SHP77 treated with DMSO at 0.1 percent for 48 hours (cell line): ENCODE measurements at regions not wholly inside any gene's neighbourhood (a gene's known extent, or its start where the extent isn't known, plus 50 kb on each side); places are given as distances from the start of the nearest gene placed in this dataset.

Experiments
- DNase-seq: peaks from one replicate; lab custom pipeline; 2025; lab: John Stamatoyannopoulos, UW

DNA sequence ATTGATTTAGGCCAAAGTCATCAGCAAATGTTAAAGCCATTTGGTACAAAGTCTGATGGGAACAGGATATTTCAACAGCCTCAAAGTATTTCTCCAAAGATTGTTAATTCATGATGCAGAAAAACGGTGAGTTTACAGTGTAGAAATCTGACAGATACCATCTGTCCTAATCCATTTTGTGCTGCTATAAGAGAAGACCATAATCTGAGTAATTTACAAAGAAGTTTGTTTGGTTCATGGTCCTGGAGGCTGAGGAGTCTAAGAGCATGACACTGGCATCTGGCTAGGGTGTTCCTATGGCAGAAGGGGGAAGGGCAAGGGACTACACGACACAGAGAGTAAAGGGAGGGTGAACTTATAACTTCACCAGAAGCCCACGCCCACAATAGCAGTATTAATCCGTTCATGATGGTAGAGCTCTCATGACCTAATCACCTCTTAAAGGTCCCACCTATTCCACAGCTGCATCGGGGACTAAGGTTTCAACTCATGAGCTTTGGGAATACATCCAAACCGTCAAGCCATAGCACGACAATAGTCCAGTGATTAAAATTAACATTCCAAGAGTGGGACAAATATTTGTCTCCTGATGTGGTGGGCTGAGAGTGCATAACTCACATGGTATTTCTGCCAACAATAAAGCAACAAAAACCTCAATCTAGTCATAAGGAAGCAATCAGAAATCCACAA lies 298.6 kb upstream of the AKR1E2 start:
- no peak for DNase-seq

DNA sequence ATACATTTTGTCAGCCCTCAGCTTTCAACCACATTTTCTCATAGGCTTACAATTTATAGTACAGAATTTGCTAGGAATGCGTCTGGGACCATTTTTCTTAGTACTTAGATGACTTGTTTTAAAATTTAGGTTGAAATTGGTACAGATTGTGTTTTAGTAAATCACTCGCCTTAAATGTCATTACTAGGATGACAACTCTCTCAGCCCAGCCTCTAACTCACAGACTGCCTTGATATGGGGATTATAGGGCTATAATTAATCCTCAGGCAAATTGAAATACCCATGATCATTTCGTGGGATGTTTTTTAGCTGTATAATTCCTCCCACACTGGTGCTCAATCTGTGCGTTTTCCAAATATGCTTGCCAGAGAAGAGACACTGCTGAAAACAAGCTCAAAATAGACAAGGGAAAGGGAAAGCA lies 299.7 kb upstream of the AKR1E2 start:
- no peak for DNase-seq

DNA sequence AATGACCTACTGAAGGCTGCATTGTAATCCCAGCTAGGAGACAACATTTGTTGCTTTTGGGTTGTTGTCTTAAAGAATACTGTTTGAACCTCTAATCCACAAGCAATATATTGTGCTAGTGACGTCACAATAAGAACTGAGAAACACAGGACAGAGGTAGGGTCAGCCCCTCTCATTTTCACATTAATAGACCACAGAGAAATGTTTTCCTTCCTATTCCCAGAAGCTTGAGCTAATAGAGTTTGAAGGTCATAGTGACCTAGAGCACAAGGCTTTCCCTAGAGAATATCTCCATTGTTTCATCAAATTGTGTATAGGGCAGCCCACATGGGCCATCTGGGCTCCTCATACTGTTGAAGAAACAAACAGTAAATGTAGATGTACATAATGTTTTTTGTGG lies 300.9 kb upstream of the AKR1E2 start:
- no peak for DNase-seq

GRCh38 chr10:4522296-4523000 lies 303.6 kb upstream of the AKR1E2 start:
- DNase-seq, result no peak

- no peak for DNase-seq
These were observed 306.2 kb upstream of the AKR1E2 start for GRCh38 chr10:4519658-4520402.

- no peak for DNase-seq
These were observed 308.3 kb upstream of the AKR1E2 start for GRCh38 chr10:4517746-4518145.

DNA sequence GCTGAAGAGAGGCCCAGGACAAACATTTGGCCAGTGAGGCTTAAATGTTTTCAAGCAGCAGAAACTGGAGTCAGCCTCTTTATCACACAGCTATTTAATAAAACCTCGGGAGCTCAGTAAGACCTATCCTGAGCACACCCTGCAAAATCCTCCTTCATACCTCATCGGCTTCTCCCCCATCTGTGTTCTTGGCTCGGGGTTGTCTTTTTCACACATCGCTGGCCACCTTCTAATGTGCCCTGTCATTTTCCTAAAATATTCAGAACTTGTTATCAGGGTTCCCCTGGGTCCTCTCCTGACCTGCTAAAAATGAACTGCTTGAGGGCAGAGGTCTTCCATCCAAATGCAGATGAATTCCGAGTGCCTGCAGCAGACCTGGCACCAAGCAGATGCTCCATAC lies 310.3 kb upstream of the AKR1E2 start:
- DNase-seq, result no peak

- DNase-seq, result no peak
These were observed 311.4 kb upstream of the AKR1E2 start for GRCh38 chr10:4514445-4515108.

DNA sequence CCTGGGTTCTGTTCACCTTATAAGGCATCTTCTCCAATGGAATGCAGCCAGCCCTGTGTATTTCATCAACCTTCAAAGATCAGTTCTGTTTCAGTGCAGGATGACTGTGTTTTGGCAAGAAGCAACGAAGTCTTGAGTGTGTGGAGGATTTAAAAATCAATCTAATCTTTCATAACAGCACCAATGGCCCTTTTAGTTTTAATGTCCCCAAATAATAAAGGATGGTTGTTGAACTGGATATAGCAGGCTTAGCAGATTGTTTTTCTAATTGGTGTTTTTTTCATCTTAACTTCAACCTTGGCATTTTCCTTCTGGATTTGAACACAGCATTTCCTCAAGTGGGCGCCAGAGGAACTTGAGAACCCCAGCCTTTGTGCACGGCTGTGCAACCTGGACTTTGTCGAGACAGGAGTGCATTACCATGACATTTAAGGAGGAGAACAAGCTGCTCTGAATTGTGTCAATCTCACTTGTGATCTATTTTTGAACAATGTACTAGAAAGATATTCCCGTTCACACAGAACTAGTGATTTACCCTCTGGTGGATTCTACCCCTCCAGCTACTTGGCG lies 313.3 kb upstream of the AKR1E2 start:
- no peak for DNase-seq

- DNase-seq, result no peak
These were observed 313.8 kb upstream of the AKR1E2 start for GRCh38 chr10:4512196-4512595.

DNA sequence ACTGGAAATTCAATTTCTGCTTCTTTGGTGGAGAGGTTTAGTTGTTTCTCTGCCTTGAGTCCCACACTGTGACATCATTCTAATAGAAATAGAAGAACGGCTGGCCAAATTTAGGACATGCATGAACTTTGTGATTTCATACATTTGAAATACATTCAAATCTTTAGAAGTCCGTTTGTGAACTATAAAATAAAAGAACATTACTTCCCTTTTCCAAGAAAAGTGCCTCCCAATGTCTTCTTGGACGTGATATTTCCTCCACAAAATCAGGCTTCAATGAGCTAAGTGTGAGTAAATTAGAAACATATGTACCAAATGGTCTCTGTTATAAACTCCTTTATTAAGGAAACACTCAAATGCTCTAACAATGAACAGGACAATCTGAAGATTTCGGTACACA lies 314.5 kb upstream of the AKR1E2 start:
- no peak for DNase-seq

- no peak for DNase-seq
These were observed 316.6 kb upstream of the AKR1E2 start for GRCh38 chr10:4509405-4509804.

DNA sequence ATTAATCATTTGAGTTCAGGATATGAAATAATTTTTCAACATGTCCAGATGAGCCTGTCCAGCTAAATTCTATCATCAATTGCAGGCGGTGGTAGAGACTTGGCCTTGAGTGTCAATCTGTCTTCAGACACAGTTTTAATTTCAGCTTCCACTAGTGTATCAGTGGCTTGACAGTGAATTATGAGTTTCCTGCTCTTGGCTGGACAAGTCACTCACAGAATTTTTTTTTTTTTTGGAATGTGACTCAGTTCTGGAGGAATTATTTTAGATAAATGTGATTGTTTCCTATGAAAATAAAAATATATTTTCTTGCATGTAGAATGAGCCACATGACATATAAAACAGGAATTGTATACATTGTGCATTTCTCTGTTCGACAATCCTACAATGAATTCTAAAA lies 319.9 kb upstream of the AKR1E2 start:
- no peak for DNase-seq

DNA sequence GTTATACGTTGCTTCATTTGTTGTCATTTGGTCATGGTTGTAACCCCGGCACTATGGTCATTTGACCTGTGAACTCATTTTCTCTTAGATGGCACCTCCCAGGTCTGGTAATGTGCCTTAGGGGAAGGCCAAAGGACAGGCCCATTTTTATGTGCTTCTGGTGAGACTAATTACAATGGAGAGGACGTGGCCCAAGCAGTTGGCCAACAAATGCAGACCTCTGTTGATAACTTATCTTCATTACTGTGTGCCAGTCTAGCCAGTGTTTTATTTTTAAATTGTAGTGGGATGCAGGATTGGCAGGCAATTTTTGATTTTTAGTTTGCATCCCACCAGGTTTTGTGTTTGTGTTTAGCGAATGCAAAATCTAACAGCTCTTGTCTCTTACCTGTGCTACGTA lies 321.5 kb upstream of the AKR1E2 start:
- no peak for DNase-seq

GRCh38 chr10:4503076-4503475 lies 322.9 kb upstream of the AKR1E2 start:
- no peak for DNase-seq

- DNase-seq, result no peak
These were observed 324.7 kb upstream of the AKR1E2 start for GRCh38 chr10:4501306-4501705.

DNA sequence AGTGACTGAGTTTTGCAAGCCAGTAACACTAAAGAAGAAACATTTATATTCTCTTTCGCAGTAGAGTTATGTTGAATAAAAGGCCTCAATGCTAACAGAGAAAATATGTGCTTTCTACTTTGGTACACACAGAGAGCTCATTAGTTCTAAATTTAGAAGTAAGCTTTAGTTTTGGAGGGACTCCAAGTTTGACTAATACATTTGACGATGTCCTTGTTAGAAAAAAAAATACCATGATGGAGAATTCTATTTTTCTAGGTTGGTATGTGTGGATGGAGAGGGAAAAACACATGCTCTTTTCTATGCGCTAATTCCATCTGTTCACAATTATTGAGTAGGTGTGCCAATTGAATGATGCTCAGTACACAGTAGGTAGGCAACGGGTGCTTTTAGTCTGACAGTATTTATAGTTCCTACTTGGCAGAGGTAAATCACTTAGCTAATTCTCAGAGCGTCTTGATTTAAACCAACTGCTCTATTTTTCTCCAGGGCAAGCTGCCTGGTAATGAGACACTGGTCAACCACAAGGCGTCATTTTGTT lies 327.2 kb upstream of the AKR1E2 start:
- no peak for DNase-seq

- no peak for DNase-seq
These were observed 331.5 kb upstream of the AKR1E2 start for GRCh38 chr10:4494551-4494950.

DNA sequence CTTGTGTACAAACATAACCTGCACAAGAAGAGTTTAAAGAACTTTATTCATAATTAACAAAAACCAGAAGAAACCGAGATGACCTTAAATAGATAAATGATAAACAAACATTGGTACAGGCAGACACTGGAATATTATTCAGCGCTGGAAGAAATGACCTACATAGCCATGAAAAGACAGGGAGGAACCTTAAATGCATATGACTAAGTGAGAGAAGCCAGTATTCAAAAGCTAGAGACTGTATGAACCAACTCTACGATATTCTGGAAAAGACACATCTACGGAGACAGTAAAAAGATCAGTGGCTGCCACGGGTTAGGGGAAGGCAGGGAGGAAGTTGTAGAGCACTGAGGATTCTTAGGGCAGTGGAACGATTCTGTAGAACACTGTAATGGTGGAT lies 333.8 kb upstream of the AKR1E2 start:
- DNase-seq, result no peak

DNA sequence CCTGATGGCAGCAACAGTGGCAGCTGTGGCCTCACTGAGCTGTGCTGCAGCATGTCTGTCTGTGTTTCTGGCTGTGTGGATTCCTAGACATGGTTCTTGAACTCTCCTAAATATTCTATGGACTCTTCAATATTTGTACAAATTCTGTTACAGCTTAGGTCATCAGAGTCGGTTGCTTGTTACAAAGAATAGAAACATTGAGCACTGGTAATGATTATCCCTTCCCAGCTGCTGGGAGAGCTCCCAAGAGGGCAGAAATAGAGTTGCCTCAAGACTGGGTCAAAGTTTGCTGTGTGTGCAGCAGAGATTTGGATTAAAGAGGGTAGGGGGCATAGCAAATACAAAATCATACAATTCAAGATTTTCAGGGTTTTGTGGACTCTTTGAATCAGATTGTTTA lies 337.1 kb upstream of the AKR1E2 start:
- DNase-seq, result no peak

DNA sequence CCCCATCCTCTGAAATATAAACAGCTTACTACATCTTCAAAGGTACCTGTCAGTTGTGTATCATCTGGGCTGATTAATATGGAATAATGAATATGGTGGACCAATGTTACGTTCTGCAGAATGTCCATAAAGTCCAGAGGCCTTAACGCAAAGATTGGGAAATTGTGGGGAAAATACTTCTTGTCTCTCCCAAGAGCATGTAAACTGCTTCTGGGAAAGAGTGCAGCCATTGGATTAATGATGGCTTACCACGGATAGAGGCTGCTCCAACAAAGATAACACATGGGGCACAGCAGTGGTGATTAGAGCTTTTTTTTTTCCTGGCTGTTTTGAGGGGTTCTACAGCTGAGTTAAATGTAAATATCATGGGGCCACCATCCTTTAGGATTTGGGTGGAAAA lies 340.4 kb upstream of the AKR1E2 start:
- no peak for DNase-seq

GRCh38 chr10:4483811-4484210 lies 342.2 kb upstream of the AKR1E2 start:
- DNase-seq, result no peak
